Neural cell (in vitro differentiated cells): ENCODE measurements at regions not wholly inside any gene's neighbourhood (a gene's known extent, or its start where the extent isn't known, plus 50 kb on each side); places are given as distances from the start of the nearest gene placed in this dataset.

Experiments
- EZH2 ChIP-seq: fragments of 200-600, 300-800 bp; shearing (Covaris generic), sonication (generic); IDR thresholded peaks from 2 replicates; pipeline ENCODE4 v1.6.1; 2014; ENCODE audit warnings: antibody characterized with exemption, low read length, borderline replicate concordance, mild to moderate bottlenecking; ENCODE audit not compliant: insufficient read depth, poor library complexity, severe bottlenecking
- MXI1 ChIP-seq: fragments of 450-650 bp; conservative IDR thresholded peaks from 2 replicates; pipeline ENCODE4 v1.6.1; 2014; ENCODE audit warnings: antibody characterized with exemption, mild to moderate bottlenecking; ENCODE audit not compliant: poor library complexity, severe bottlenecking
- POLR2AphosphoS5 ChIP-seq: IDR thresholded peaks from 2 replicates; pipeline ENCODE4 v1.6.1; 2012
- TAF1 ChIP-seq: IDR thresholded peaks from 2 replicates; pipeline ENCODE4 v1.6.1; 2012; ENCODE audit warnings: low read depth
- TF ChIP-seq, protein P1 (sequence below): fragments of 450-650 bp; IDR thresholded peaks from 2 replicates; pipeline ENCODE4 v1.5.1; 2014; ENCODE audit warnings: antibody characterized with exemption, mild to moderate bottlenecking, moderate library complexity; ENCODE audit not compliant: poor library complexity, severe bottlenecking
- TF ChIP-seq, protein P2 (sequence below): IDR thresholded peaks from 2 replicates; pipeline ENCODE4 v1.6.1; 2012; ENCODE audit warnings: borderline replicate concordance

DNA sequence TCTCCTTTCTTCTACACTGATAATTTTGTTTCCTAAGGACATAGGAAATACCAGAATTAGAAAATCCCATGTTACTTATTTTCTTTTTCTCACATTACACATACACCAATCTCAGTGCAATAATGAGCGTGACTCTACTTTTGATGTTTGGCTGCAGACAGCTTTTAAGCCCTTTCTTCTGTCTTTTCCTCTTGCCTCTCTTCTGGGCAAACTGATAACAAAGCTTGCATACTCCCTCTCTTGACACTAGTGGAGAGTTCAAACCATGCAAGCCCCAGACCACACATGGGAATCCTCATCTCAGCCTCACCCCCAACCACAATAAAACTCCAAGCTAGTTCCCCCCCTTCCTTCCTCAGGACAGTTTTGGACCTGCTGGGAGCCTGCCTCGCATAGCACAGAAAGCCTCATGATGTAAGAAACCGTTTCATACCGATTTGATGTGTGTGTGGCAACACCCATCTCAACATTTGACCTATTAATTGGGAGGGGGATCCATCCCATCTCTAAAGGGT lies 161.9 kb downstream of the EMP1 start:
- TF ChIP-seq, protein P1, sequence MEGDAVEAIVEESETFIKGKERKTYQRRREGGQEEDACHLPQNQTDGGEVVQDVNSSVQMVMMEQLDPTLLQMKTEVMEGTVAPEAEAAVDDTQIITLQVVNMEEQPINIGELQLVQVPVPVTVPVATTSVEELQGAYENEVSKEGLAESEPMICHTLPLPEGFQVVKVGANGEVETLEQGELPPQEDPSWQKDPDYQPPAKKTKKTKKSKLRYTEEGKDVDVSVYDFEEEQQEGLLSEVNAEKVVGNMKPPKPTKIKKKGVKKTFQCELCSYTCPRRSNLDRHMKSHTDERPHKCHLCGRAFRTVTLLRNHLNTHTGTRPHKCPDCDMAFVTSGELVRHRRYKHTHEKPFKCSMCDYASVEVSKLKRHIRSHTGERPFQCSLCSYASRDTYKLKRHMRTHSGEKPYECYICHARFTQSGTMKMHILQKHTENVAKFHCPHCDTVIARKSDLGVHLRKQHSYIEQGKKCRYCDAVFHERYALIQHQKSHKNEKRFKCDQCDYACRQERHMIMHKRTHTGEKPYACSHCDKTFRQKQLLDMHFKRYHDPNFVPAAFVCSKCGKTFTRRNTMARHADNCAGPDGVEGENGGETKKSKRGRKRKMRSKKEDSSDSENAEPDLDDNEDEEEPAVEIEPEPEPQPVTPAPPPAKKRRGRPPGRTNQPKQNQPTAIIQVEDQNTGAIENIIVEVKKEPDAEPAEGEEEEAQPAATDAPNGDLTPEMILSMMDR, result no peak
- TF ChIP-seq TAF1 (no peak), POLR2AphosphoS5 (no peak), MXI1 (no peak), EZH2 (no peak)
- TF ChIP-seq, protein P2, sequence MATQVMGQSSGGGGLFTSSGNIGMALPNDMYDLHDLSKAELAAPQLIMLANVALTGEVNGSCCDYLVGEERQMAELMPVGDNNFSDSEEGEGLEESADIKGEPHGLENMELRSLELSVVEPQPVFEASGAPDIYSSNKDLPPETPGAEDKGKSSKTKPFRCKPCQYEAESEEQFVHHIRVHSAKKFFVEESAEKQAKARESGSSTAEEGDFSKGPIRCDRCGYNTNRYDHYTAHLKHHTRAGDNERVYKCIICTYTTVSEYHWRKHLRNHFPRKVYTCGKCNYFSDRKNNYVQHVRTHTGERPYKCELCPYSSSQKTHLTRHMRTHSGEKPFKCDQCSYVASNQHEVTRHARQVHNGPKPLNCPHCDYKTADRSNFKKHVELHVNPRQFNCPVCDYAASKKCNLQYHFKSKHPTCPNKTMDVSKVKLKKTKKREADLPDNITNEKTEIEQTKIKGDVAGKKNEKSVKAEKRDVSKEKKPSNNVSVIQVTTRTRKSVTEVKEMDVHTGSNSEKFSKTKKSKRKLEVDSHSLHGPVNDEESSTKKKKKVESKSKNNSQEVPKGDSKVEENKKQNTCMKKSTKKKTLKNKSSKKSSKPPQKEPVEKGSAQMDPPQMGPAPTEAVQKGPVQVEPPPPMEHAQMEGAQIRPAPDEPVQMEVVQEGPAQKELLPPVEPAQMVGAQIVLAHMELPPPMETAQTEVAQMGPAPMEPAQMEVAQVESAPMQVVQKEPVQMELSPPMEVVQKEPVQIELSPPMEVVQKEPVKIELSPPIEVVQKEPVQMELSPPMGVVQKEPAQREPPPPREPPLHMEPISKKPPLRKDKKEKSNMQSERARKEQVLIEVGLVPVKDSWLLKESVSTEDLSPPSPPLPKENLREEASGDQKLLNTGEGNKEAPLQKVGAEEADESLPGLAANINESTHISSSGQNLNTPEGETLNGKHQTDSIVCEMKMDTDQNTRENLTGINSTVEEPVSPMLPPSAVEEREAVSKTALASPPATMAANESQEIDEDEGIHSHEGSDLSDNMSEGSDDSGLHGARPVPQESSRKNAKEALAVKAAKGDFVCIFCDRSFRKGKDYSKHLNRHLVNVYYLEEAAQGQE, result no peak
